ENCODE measurements at regions not wholly inside any gene's neighbourhood (a gene's known extent, or its start where the extent isn't known, plus 50 kb on each side); places are given as distances from the start of the nearest gene placed in this dataset.

DNA sequence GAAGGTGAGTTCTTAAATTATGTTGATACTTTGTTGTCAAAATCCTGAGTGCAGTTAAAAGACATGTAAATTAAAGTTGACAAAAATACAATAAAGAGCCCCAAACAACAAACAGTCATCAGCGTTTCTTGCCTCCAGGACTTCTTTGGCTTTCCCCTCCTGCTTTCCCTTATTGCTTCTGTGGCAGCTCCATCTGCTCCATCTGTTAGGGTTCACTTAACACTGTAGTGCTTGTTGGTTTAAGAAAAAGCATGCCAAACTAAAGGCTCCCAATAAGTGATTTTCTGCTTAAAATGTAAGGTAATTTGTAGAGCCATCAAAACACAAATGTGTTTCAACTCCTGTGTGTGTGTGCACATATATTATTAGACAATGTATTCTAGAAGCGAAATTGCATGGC lies 254.3 kb upstream of the GNAI1 start:
- Histone ChIP-seq H3K27ac (no peak overlapping the region), H3K4me1 (no peaks in the 10 kb centered on the region), H3K9me3 (no peaks in the 10 kb centered on the region), H3K36me3 (no peaks in the 10 kb centered on the region), H3K4me3 (no peak overlapping the region), H3K27me3 (no peaks in the 10 kb centered on the region)
- no peak for FAIRE-seq
- TF ChIP-seq, protein P1, sequence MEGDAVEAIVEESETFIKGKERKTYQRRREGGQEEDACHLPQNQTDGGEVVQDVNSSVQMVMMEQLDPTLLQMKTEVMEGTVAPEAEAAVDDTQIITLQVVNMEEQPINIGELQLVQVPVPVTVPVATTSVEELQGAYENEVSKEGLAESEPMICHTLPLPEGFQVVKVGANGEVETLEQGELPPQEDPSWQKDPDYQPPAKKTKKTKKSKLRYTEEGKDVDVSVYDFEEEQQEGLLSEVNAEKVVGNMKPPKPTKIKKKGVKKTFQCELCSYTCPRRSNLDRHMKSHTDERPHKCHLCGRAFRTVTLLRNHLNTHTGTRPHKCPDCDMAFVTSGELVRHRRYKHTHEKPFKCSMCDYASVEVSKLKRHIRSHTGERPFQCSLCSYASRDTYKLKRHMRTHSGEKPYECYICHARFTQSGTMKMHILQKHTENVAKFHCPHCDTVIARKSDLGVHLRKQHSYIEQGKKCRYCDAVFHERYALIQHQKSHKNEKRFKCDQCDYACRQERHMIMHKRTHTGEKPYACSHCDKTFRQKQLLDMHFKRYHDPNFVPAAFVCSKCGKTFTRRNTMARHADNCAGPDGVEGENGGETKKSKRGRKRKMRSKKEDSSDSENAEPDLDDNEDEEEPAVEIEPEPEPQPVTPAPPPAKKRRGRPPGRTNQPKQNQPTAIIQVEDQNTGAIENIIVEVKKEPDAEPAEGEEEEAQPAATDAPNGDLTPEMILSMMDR (IDR thresholded peaks at IDR 0.05) = no peak
- peak in 2 of 4 donors; percentile 55 to 71 for ATAC-seq
- intact Hi-C loops (cut with DNase I) = no loop called here
- 10 to 20% methylated on average over 2 of the region's 2 CpGs for WGBS, 2 donors
- DNase-seq = no peak

DNA sequence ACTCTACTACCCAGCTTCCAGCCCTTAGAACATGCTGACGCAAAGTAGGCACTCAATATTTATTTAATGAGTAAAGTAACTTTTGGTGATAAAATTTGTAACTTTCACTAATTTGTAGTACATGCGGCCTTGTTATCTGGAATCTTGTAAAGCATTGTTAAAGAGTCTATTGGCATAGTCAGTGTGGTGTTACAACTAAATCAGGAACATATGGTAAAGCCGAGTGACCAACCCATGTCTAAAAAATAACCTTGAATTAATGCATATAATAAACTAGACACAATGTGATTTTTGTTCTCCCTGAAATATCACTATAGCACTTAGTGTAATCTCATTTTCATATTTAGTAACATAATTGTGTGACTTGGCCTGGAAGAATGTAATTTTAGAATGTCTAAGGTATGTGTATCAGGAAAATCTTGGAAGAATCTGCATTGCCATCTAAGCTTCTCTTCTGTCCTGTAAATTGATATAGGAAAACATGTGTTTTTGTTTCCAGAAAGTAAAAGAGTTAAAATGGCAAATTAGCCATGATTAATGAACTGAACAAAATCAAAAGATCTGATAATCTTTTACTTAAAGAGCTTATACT lies 256.7 kb upstream of the GNAI1 start:
- FAIRE-seq = no peak
- intact Hi-C loops (cut with DNase I) = no loop called here
- H3K27ac ChIP-seq = no peak overlapping the region
- TF ChIP-seq, protein P1 (IDR thresholded peaks at IDR 0.05) = no peak
- no peaks in the 10 kb centered on the region for H3K4me1 ChIP-seq
- WGBS, 2 donors = 44 to 51% methylated on average over 3 of the region's 3 CpGs
- no peak for DNase-seq
- no peaks in the 10 kb centered on the region for H3K27me3 ChIP-seq
- ATAC-seq = no peak
- no peak overlapping the region for H3K4me3 ChIP-seq
- no peaks in the 10 kb centered on the region for H3K9me3 ChIP-seq
- H3K36me3 ChIP-seq = no peaks in the 10 kb centered on the region

DNA sequence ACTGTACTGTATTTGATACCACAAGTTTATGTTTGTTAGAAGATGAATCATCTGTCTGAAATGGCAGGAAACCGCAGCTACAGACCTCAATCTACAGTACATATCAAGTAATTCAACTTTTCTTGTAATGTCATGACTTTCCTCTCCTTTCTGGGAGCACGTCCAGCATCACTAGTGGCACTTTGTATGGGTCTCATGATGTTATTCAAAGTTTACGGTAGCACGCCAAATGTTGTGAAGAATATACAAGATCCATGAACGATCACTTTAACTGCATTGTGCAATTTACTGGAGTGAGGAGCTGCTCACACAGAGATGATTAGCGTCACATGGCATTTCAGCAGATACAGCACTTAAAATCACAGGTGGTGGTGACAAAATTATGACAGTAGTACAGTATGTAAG lies 257.8 kb upstream of the GNAI1 start:
- H3K27ac ChIP-seq = no peak overlapping the region
- 63 to 77% methylated on average over 6 of the region's 6 CpGs for WGBS, 2 donors
- H3K4me1 ChIP-seq = no peaks in the 10 kb centered on the region
- FAIRE-seq (no peak), DNase-seq (no peak), ATAC-seq (no peak)
- no peaks in the 10 kb centered on the region for H3K36me3 ChIP-seq
- H3K4me3 ChIP-seq = no peak overlapping the region
- TF ChIP-seq, protein P1 (IDR thresholded peaks at IDR 0.05) = no peak
- intact Hi-C loops (cut with DNase I) = no loop called here
- H3K27me3 ChIP-seq = no peaks in the 10 kb centered on the region
- H3K9me3 ChIP-seq = no peaks in the 10 kb centered on the region

DNA sequence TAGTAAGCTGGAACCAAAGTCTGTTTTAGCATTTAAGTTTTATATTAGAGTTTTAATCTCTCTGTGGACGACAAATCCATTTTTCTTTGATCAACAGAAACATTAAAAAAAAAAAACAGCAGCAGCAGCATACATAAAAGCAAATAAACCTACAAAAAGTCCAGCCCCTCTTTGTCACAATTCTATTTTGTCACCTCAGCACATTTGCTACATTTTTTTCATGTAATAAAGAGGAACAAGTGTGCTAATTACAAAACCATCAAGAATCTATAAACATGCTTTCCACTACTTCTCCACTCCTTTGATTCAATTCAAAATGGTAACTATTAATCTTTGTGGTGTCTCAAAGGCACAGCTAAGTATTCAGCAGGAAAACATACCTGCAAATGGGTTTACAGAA lies 259.8 kb upstream of the GNAI1 start:
- 16 to 24% methylated on average over 1 of the region's 1 CpG for WGBS, 2 donors
- no peaks in the 10 kb centered on the region for H3K4me1 ChIP-seq
- no peaks in the 10 kb centered on the region for H3K27me3 ChIP-seq
- no peak overlapping the region for H3K27ac ChIP-seq
- no peak for ATAC-seq
- intact Hi-C loops (cut with DNase I) = no loop called here
- H3K4me3 ChIP-seq = no peak overlapping the region
- TF ChIP-seq, protein P1 (IDR thresholded peaks at IDR 0.05) = no peak
- no peaks in the 10 kb centered on the region for H3K36me3 ChIP-seq
- no peaks in the 10 kb centered on the region for H3K9me3 ChIP-seq
- no peak for DNase-seq
- no peak for FAIRE-seq

DNA sequence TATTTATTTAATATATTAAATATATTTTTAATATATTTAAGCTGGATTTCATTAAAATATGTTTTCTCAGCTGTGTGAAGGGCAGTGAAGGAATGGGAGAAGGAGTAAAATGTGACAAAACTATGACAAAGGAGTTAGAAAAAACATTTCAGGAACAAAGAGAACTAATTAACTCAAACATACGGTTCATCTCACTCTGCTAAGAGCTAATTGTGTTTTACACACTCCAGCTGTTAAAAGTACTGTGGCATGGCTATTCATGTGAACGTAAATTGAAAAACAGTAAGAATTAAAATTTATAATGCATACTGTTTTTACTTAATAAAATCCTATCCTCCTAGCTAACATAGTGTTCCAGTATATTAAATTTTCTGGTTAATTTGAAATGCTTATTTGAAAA lies 262.5 kb upstream of the GNAI1 start:
- H3K36me3 ChIP-seq = no peaks in the 10 kb centered on the region
- TF ChIP-seq, protein P1 (IDR thresholded peaks at IDR 0.05) = no peak
- H3K9me3 ChIP-seq = no peaks in the 10 kb centered on the region
- intact Hi-C loops (cut with DNase I) = no loop called here
- H3K27ac ChIP-seq = no peak overlapping the region
- H3K4me1 ChIP-seq = no peaks in the 10 kb centered on the region
- no peaks in the 10 kb centered on the region for H3K27me3 ChIP-seq
- ATAC-seq (no peak), DNase-seq (no peak), FAIRE-seq (no peak)
- no peak overlapping the region for H3K4me3 ChIP-seq
- 39% methylated on average over 2 of the region's 2 CpGs for WGBS, 2 donors

Data from pancreas (tissue), 10 donors.